K562 (cell line): ENCODE measurements at regions not wholly inside any gene's neighbourhood (a gene's known extent, or its start where the extent isn't known, plus 50 kb on each side); places are given as distances from the start of the nearest gene placed in this dataset.

Experiments
- ATAC-seq: fragments of 200-7000 bp; cut with Tn5 transposase; 3 replicates; pipeline ENCODE4 v1.9.1; 2020; ENCODE audit warnings: moderate library complexity
- BruUV-seq: library from RNA; stranded (reverse); fragments of 400-500 nt; replicated peaks from 2 replicates; lab custom pipeline; 2021; lab: Mats Ljungman, UMichigan
- CTCF ChIA-PET: fragments of 300-600 bp; formaldehyde crosslinking; extraction: SDS; loops from one replicate; lab custom pipeline; 2021; ENCODE audit warnings: low intra/inter-chr PET ratio; lab: Yijun Ruan, JAX
- POLR2A ChIA-PET: fragments of 300-600, 350-650 bp; sonication (Branson Sonifier 250); formaldehyde crosslinking; extraction: SDS; loops from one replicate; lab custom pipeline; 2021; ENCODE audit warnings: antibody characterized with exemption, inconsistent platforms; lab: Yijun Ruan, JAX
- DNase-seq, 4 experiments: peaks; one replicate each; pipeline versions ENCODE4 v3.0.0 to v3.0.0-alpha.2; 2011 to 2018; ENCODE audit warnings: low spot score in 3 of 4, mixed read lengths in 3 of 4; ENCODE audit errors: extremely low read depth in 1 of 4
- FAIRE-seq: peaks from 2 replicates; lab custom pipeline; 2011; peaks lifted over from hg19 to GRCh38; lab: Jason Lieb, UNC
- H2AFZ ChIP-seq: 2 replicates; pipeline ENCODE4 v1.6.0; 2011; ENCODE audit warnings: low read depth, low read length, control low read depth, inconsistent platforms
- H3K27ac ChIP-seq: fragments of 200-600 bp; 3 replicates; pipeline ENCODE4 v1.8.0; 2011; ENCODE audit warnings: low read depth, mild to moderate bottlenecking, control low read depth, inconsistent platforms, low read length, moderate library complexity, mixed read lengths; ENCODE audit errors: extremely low read depth
- H3K27me3 ChIP-seq, 2 experiments: fragments of 300-600 bp in 1 of 2; 2 replicates in 1 of 2; 3 replicates in 1 of 2; pipeline versions ENCODE4 v1.6.0 to v1.8.0; 2011; ENCODE audit warnings: inconsistent platforms in 2 of 2, low read length in 2 of 2, mild to moderate bottlenecking in 1 of 2, mixed read lengths in 1 of 2, moderate library complexity in 1 of 2; ENCODE audit not compliant: control insufficient read depth in 2 of 2, insufficient read depth in 2 of 2
- H3K36me3 ChIP-seq: fragments of 300-600 bp; 3 replicates; pipeline ENCODE4 v1.8.0; 2011; ENCODE audit warnings: mild to moderate bottlenecking, low read length, inconsistent platforms; ENCODE audit not compliant: control insufficient read depth, insufficient read depth
- H3K4me1 ChIP-seq, 2 experiments: fragments of 200-600 bp in 1 of 2; replicated peaks in 1 of 2; 2 replicates in 1 of 2; 3 replicates in 1 of 2; pipeline versions ENCODE4 v1.5.1 to v1.8.0; 2011; ENCODE audit warnings: inconsistent platforms in 2 of 2, low read length in 2 of 2, mild to moderate bottlenecking in 1 of 2, mixed read lengths in 1 of 2, moderate library complexity in 1 of 2; ENCODE audit not compliant: control insufficient read depth in 2 of 2, insufficient read depth in 2 of 2
- H3K4me2 ChIP-seq: 2 replicates; pipeline ENCODE4 v1.6.1; 2011; ENCODE audit warnings: low read length, control low read depth, inconsistent platforms, mixed read lengths; ENCODE audit not compliant: insufficient read depth
- H3K4me3 ChIP-seq: fragments of 200-600 bp; sonication (generic), shearing (Covaris generic); 2 replicates; pipeline ENCODE4 v1.5.1; 2016; ENCODE audit warnings: control low read depth, inconsistent platforms
- H3K79me2 ChIP-seq: fragments of 200-600 bp; 3 replicates; pipeline ENCODE4 v1.8.0; 2011; ENCODE audit warnings: low read length, inconsistent platforms; ENCODE audit not compliant: control insufficient read depth, insufficient read depth
- H3K9ac ChIP-seq, 2 experiments: 2 replicates each; pipeline versions ENCODE4 v1.6.0 to v1.6.1; 2011; ENCODE audit warnings: low read depth in 2 of 2, low read length in 2 of 2, control low read depth in 1 of 2, inconsistent platforms in 1 of 2, mild to moderate bottlenecking in 1 of 2, mixed read lengths in 1 of 2; ENCODE audit not compliant: insufficient read depth in 1 of 2
- H3K9me1 ChIP-seq: one replicate; pipeline ENCODE4 v1.6.0; 2011; ENCODE audit warnings: inconsistent platforms, mild to moderate bottlenecking, low read length, moderate library complexity; ENCODE audit not compliant: control insufficient read depth, insufficient read depth
- H3K9me3 ChIP-seq: replicated peaks from 2 replicates; pipeline ENCODE4 v1.5.1; 2011; ENCODE audit warnings: low read depth, low read length, inconsistent platforms; ENCODE audit not compliant: control insufficient read depth, insufficient read depth
- H4K20me1 ChIP-seq: replicated peaks from 2 replicates; pipeline ENCODE4 v1.6.1; 2011; ENCODE audit warnings: low read length, inconsistent platforms, mixed read lengths; ENCODE audit not compliant: control insufficient read depth, insufficient read depth
- CCNT2 ChIP-seq: IDR thresholded peaks from 2 replicates; pipeline ENCODE4 v1.6.1; 2011; ENCODE audit warnings: borderline replicate concordance, low read depth, mild to moderate bottlenecking, moderate library complexity, mixed read lengths, low read length; ENCODE audit not compliant: insufficient read length; ENCODE audit errors: extremely low read depth
- CREB3L1 ChIP-seq: fragments of 450-650 bp; IDR thresholded peaks from 2 replicates; pipeline ENCODE4 v1.6.1; 2014; ENCODE audit warnings: low read depth, mild to moderate bottlenecking, moderate library complexity, borderline replicate concordance
- CTCF ChIP-seq, 3 experiments: IDR thresholded peaks in 2 of 3; conservative IDR thresholded peaks in 1 of 3; 2 replicates each; pipeline ENCODE4 v1.5.1; 2011 to 2012; ENCODE audit warnings: low read length in 3 of 3, mild to moderate bottlenecking in 3 of 3, control low read depth in 2 of 3, improper control_type of control experiment in 1 of 3, inconsistent platforms in 1 of 3, low read depth in 1 of 3, mixed read lengths in 1 of 3, moderate library complexity in 1 of 3; ENCODE audit not compliant: insufficient read depth in 2 of 3
- HBP1 ChIP-seq: fragments of 450-650 bp; formaldehyde crosslinking; IDR thresholded peaks from 2 replicates; pipeline ENCODE4 v1.4.0; 2022; ENCODE audit warnings: missing genetic modification characterization
- HLTF ChIP-seq: fragments of 450-650 bp; IDR thresholded peaks from 2 replicates; pipeline ENCODE4 v1.6.1; 2016
- HMG20A ChIP-seq: fragments of 450-650 bp; formaldehyde crosslinking; conservative IDR thresholded peaks from 2 replicates; pipeline ENCODE4 v1.4.0; 2020; ENCODE audit warnings: mild to moderate bottlenecking, mixed read lengths
- LCOR ChIP-seq: sonication (generic); formaldehyde crosslinking; IDR thresholded peaks from 2 replicates; pipeline ENCODE4 v1.8.0; 2022; ENCODE audit warnings: mild to moderate bottlenecking, missing genetic modification reagents
- MXI1 ChIP-seq: IDR thresholded peaks from 2 replicates; pipeline ENCODE4 v1.6.1; 2011; ENCODE audit warnings: low read depth, mild to moderate bottlenecking, improper control_type of control experiment, low read length
- PTTG1 ChIP-seq: fragments of 450-650 bp; IDR thresholded peaks from 2 replicates; pipeline ENCODE4 v1.6.1; 2016; ENCODE audit warnings: low read depth, mild to moderate bottlenecking, missing genetic modification characterization, missing compliant biosample characterization
- TEAD4 ChIP-seq, 2 experiments: sonication (generic) in 1 of 2; formaldehyde crosslinking in 1 of 2; IDR thresholded peaks; 2 replicates each; pipeline versions ENCODE4 v1.6.1 to v1.8.0; 2012 to 2022; ENCODE audit warnings: borderline replicate concordance in 1 of 2, inconsistent platforms in 1 of 2, low read length in 1 of 2, mild to moderate bottlenecking in 1 of 2, missing genetic modification reagents in 1 of 2
- UBTF ChIP-seq, 2 experiments: IDR thresholded peaks; 2 replicates each; pipeline ENCODE4 v1.6.1; 2012; ENCODE audit warnings: improper control_type of control experiment in 2 of 2, low read depth in 2 of 2, low read length in 2 of 2, borderline replicate concordance in 1 of 2
- ZNF133 ChIP-seq: fragments of 250-450 bp; sonication (Bioruptor Pico); IDR thresholded peaks from 2 replicates; pipeline ENCODE4 v1.4.0; 2020; ENCODE audit warnings: mild to moderate bottlenecking
- WGBS: fragments of 100-300 bp; shearing (Covaris generic); methylation state at CpG from one replicate; pipeline ENCODE4 v1.1.6; 2016; ENCODE audit warnings: low coverage, mixed read lengths; ENCODE audit not compliant: insufficient coverage; ENCODE audit errors: missing lambda C conversion rate; 5-methylcytosine and 5-hydroxymethylcytosine counted together
- in situ Hi-C: fragments of 300-500 bp; cut with MboI; formaldehyde crosslinking; loops from 4 replicates; pipeline ENCODE4 v1.15.0; 2018; ENCODE audit warnings: inconsistent platforms, mixed read lengths
- intact Hi-C: fragments of 100-400 bp; cut with micrococcal nuclease; formaldehyde crosslinking; loops from 2 replicates; pipeline ENCODE4 v1.14.2; 2022

- ChIA-PET CTCF (no interaction called here), POLR2A (interaction anchor here (0.7 to 1.3 kb wide), 3 partner anchors 9 to 16 kb away, joined by 3 to 4 read pairs (median 3); no protein-coding TSS in a partner anchor)
- 4% methylated on average over 23 of the region's 24 CpGs for WGBS
- Histone ChIP-seq H2AFZ (peak overlapping the region; percentile 89), H3K9me1 (no peaks in the 10 kb centered on the region), H3K4me2 (peak overlapping the region; percentile 76), H3K9ac (peak overlapping the region; percentile 63 to 86), H3K27ac (peak overlapping the region; percentile 85), H3K79me2 (no peaks in the 10 kb centered on the region), H3K4me3 (peak overlapping the region; percentile 12; the same call in 1 of the 2 replicates), H3K36me3 (no peaks in the 10 kb centered on the region), H3K9me3 (no peaks in the 10 kb centered on the region), H3K27me3 (no peaks in the 10 kb centered on the region), H3K4me1 (peaks cover 19 to 20% of the 10 kb centered on the region in 2 experiments), H4K20me1 (no peaks in the 10 kb centered on the region)
- in situ Hi-C loops: loop anchor here (10.0 to 25.0 kb wide), 2 partner anchors 834 to 1442 kb away; no protein-coding TSS in a partner anchor
- BruUV-seq: TSS peak; percentile 100
- DNase-seq (peak; percentile 48 to 80 (median 52)), FAIRE-seq (peak; percentile 61), ATAC-seq (peak; percentile 87)
- intact Hi-C loops: no loop called here
- TF ChIP-seq CTCF (IDR thresholded peaks at IDR 0.05 in 2 of 3, conservative IDR thresholded peaks at IDR 0.05 in 1 of 3; ENCODE audit: insufficient read depth in 2 of 3, low read depth in 1 of 3, low read length in 3 of 3) (no peak), ZNF133 (CRISPR knock-in tag) (no peak), HMG20A (no peak), HBP1 (peak; percentile 99), MXI1 (0 out of 2 replicates have a peak, but pooled peaks have one; percentile 4), HLTF (no peak), TEAD4 (IDR thresholded peaks at IDR 0.05; ENCODE audit: low read length) (peak; percentile 64; the same call in 1 of the 2 replicates), TEAD4 (CRISPR knock-in tag; IDR thresholded peaks at IDR 0.05; ENCODE audit: borderline replicate concordance) (no peak), CREB3L1 (0 out of 2 replicates have a peak, but pooled peaks have one; percentile 28), PTTG1 (tag) (no peak), UBTF (IDR thresholded peaks at IDR 0.05; ENCODE audit: borderline replicate concordance in 1 of 2, low read depth in 2 of 2, low read length in 2 of 2) (no peak), LCOR (CRISPR knock-in tag) (no peak; the same call in 1 of the 2 replicates), CCNT2 (no peak)
These were observed 251.4 kb downstream of the FAM72C start for GRCh38 chr1:143720087-143721023.
